Stimulated activated naive CD8-positive, alpha-beta T cell treated with anti-CD3 and anti-CD28 coated beads, Interleukin-15, Interleukin-2, amounts not matched to agents 100 ng/mL and 50 ng/mL, for 24 hours (primary cell): ENCODE measurements at regions not wholly inside any gene's neighbourhood (a gene's known extent, or its start where the extent isn't known, plus 50 kb on each side); places are given as distances from the start of the nearest gene placed in this dataset.

Experiments used
- H3K27ac Mint-ChIP-seq: one replicate; pipeline ENCODE4 v1.8.0; 2021; ENCODE audit warnings: mild to moderate bottlenecking, mixed read lengths
- H3K27me3 Mint-ChIP-seq: one replicate; pipeline ENCODE4 v1.8.0; 2021; ENCODE audit warnings: mixed read lengths
- H3K36me3 Mint-ChIP-seq: one replicate; pipeline ENCODE4 v1.8.0; 2021; ENCODE audit warnings: low read depth, mixed read lengths
- H3K4me1 Mint-ChIP-seq: one replicate; pipeline ENCODE4 v1.8.0; 2021; ENCODE audit warnings: low read depth, mixed read lengths
- H3K4me3 Mint-ChIP-seq: one replicate; pipeline ENCODE4 v1.8.0; 2021; ENCODE audit warnings: mild to moderate bottlenecking, mixed read lengths
- H3K9me3 Mint-ChIP-seq: one replicate; pipeline ENCODE4 v1.8.0; 2021; ENCODE audit warnings: mixed read lengths

DNA sequence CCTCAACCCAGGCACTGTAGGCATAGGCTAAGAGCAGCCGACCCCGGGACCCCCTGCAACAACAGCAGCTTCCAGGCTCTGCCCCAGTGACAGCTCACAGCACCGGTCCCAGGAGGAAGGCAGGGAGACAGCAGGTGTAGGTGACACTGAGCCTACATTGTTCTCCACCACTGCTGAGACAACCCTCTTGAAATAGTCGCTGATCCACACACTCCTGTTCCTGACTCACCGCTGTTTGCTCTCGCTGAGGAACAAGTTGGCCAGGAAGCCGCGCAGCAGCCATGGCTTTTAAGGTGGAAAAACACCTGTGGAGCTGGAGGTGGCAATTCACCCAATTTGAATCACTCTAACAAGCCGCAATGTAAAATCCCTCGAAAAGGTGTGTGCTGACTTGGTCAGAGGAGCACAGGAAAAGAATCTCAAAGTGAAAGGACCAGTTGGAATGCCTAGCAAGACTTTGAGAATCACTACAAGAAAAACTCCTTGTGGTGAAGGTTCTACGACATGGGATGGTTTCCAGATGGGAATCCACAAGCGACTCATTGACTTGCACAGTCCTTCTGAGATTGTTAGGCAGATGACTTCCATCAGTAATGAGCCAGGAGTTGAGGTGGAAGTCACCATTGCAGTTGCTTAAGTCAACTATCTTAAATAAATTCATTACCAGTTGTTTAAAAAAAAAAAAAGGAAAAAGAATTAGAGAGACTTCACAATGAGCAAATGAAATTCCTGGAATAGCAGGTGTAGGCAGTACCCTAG, 167.5 kb downstream of the ARL4C start:
- Mint-ChIP-seq H3K4me1 (peaks cover 26% of the 10 kb centered on the region), H3K36me3 (no peaks in the 10 kb centered on the region), H3K27me3 (no peaks in the 10 kb centered on the region), H3K4me3 (no peak overlapping the region), H3K9me3 (no peaks in the 10 kb centered on the region), H3K27ac (no peak overlapping the region)

DNA sequence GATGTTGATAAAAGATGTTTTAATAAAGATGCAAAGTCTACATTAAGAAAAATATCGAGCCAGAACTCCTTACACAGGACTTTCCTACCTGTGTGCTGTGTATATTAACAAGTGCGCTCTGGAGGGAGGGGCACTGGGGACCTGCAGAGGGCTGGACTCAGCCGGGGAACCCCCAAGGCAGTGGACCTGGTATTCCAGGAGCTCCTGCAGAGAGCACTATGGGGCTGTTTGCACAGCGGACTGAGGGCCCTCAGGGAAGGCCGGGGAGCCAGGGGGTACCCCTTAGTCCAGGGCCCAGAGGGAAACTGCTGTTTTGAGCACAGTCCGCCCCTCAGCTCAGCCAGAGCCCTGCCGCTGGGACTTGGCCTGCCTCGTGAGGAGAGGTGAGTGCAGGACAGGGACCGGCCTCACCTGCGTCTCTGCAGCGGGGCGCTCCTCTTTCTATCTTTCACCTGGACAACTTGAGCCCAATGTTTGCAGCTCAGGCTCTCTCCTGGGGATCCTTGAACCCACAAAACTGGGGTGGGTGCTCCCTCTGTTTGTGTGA, 168.4 kb downstream of the ARL4C start:
- H3K27ac Mint-ChIP-seq = no peak overlapping the region
- H3K9me3 Mint-ChIP-seq = no peaks in the 10 kb centered on the region
- no peaks in the 10 kb centered on the region for H3K27me3 Mint-ChIP-seq
- no peaks in the 10 kb centered on the region for H3K36me3 Mint-ChIP-seq
- peaks cover 34% of the 10 kb centered on the region for H3K4me1 Mint-ChIP-seq
- H3K4me3 Mint-ChIP-seq = no peak overlapping the region

DNA sequence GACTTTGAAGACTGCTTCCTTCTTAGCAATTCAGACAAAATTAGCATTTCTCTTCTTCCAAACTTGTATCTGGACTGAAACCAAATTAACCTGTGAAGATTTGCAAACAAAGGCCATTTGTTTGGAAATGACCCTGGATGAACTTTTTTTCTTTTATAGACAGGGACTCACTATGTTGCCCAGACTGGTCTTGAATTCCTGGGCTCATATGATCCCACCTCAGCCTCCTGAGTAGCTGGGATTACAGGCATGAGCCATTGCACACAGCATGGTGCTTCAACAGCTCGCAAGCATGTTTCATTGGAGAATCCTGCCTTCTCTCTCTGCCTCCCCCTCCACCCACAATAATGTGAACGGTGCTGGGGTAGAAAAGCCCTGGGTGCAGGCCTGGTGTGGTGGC, 170.2 kb downstream of the ARL4C start:
- Mint-ChIP-seq H3K4me1 (peaks cover 41% of the 10 kb centered on the region), H3K9me3 (no peaks in the 10 kb centered on the region), H3K36me3 (no peaks in the 10 kb centered on the region), H3K4me3 (no peak overlapping the region), H3K27ac (no peak overlapping the region), H3K27me3 (no peaks in the 10 kb centered on the region)

DNA sequence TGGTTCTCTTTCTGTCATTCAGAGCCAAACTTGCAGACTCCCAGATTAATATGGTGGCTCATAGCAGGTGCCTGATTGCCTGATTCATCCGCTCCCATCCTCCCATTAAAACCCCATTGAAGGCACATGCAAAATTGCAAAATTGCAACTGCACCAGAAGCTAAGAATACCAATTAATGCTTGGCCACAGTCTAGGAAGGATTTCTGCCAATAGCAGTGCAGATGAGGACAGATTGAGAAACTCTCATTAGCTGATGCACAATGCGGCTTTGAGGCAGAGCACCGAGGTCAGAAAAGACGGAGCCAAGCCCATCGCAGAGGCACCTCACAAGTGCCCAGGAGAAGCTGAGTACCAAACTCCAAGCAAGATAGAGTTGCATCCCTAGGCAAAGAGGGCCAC, 172.8 kb downstream of the ARL4C start:
- H3K9me3 Mint-ChIP-seq = no peaks in the 10 kb centered on the region
- H3K4me3 Mint-ChIP-seq = no peak overlapping the region
- peak overlapping the region; percentile 13 for H3K27ac Mint-ChIP-seq
- no peaks in the 10 kb centered on the region for H3K27me3 Mint-ChIP-seq
- H3K36me3 Mint-ChIP-seq = no peaks in the 10 kb centered on the region
- peaks cover 35% of the 10 kb centered on the region for H3K4me1 Mint-ChIP-seq

DNA sequence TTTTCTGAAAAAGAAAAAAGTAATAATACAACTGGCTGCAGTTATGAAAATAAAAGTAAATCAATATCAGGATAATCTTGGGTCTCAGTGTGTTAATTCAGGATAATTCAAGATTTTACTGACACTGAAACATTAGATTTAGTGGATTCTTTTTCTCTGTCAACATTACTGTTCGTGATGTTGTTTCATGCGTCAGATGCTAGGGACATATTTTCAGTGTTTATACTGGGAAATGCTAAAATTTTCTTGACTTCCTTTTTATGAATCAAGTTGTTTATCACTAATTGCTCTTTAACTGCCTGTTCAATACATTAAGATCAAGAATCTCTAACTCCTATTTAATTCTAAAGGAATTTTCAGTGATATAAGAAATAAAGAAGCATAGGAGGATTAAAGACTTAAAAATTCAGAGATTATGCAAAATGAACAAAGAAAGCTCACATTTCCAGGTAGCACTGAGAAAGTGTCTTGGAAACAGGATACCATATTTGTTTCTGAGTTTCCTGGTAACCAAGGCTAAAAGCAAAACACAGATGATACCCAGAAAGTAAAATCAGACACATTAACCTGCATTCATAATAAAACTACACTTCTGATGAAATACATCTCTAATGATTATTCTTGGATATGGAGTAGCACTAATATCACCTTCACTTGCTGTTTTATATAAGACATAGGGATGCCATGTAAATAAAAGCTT, 174.0 kb downstream of the ARL4C start:
- no peaks in the 10 kb centered on the region for H3K27me3 Mint-ChIP-seq
- H3K27ac Mint-ChIP-seq = no peak overlapping the region
- peaks cover 39% of the 10 kb centered on the region for H3K4me1 Mint-ChIP-seq
- no peak overlapping the region for H3K4me3 Mint-ChIP-seq
- H3K36me3 Mint-ChIP-seq = no peaks in the 10 kb centered on the region
- no peaks in the 10 kb centered on the region for H3K9me3 Mint-ChIP-seq

DNA sequence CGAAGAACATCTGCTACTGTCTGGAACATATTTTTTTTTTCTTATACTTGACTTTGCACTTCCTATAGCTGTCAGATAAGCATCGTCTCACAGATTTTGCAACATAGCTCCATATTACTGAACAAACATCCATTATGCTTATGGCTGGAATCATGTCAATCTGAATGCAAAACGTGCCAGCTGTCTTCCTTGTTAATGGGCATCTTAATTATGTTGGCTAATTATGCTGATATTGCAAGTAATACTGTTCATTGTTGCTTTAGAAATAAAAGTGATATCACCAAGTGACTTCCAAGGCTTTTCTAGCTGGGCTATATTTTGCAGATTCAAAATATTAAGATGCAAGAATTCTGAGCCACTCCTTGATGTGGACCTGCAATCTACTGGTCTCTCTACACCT, 176.8 kb downstream of the ARL4C start:
- peak overlapping the region; percentile 39 for H3K27ac Mint-ChIP-seq
- H3K4me1 Mint-ChIP-seq = peaks cover 39% of the 10 kb centered on the region
- H3K36me3 Mint-ChIP-seq = no peaks in the 10 kb centered on the region
- H3K27me3 Mint-ChIP-seq = no peaks in the 10 kb centered on the region
- no peaks in the 10 kb centered on the region for H3K9me3 Mint-ChIP-seq
- H3K4me3 Mint-ChIP-seq = no peak overlapping the region

DNA sequence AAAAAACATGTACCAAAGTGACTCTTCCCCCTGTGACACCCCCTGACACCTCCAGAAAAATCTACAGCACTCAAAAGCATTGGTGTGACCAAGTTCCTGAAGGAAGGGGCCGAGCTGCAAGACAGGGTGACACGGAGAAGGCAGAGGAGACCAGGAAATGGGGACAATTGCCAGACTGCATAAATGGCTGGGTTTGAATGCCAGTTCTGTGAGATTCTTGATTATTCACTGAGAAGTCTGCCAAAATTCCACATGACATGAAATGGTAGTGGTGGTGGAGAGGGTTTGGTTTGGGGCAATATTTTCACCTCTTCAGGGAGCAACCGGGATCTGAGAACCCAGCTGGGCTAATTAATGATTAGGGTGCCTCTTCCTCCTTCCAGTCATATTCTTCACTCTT, 178.5 kb downstream of the ARL4C start:
- H3K9me3 Mint-ChIP-seq = no peaks in the 10 kb centered on the region
- H3K4me1 Mint-ChIP-seq = peaks cover 36% of the 10 kb centered on the region
- no peaks in the 10 kb centered on the region for H3K36me3 Mint-ChIP-seq
- no peak overlapping the region for H3K27ac Mint-ChIP-seq
- no peaks in the 10 kb centered on the region for H3K27me3 Mint-ChIP-seq
- no peak overlapping the region for H3K4me3 Mint-ChIP-seq

DNA sequence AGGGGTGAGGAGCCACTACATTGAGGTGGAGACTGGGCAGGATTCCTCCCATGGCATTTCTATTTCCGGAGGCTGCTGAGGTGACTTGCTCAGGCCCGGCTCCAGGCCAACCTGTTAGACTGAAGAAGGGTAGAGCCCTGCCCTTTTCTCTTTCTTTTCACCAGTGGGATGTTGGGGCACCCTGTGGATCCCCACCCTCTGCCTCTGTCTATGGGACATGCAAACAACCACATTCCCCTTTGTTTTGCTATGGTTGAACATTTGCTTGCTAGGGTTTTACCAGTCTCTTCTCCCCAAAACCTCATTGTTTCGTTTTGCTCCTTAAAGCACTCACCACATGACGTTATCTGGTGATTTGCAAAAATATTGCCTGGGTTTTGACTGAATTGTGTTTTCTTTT, 183.3 kb downstream of the ARL4C start:
- peaks cover 6% of the 10 kb centered on the region for H3K36me3 Mint-ChIP-seq
- peaks cover 7% of the 10 kb centered on the region for H3K9me3 Mint-ChIP-seq
- H3K4me1 Mint-ChIP-seq = peaks cover 42% of the 10 kb centered on the region
- no peak overlapping the region for H3K27ac Mint-ChIP-seq
- H3K27me3 Mint-ChIP-seq = no peaks in the 10 kb centered on the region
- H3K4me3 Mint-ChIP-seq = no peak overlapping the region

DNA sequence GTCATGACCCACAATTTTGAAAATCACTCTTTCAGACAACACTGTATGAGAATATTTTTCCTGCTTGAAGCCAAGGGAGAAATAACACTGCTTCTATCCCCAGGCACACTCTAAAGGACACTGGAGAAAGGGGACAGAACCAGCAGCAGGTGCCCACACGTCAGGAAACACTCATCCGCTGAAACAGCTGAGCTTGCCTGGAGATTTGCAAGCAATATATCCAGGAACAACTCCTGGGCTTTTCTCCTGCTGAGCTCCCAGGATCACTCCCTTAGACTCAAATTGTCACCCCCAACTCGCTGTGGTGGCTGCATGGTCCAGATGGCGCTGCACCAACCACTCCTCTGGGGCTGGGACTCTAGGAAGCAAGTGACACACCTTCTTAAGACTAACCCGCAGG, 186.7 kb downstream of the ARL4C start:
- Mint-ChIP-seq H3K9me3 (peaks cover 10% of the 10 kb centered on the region), H3K4me3 (no peak overlapping the region), H3K27me3 (no peaks in the 10 kb centered on the region), H3K4me1 (peaks cover 58% of the 10 kb centered on the region), H3K27ac (peak overlapping the region; percentile 96), H3K36me3 (peaks cover 10% of the 10 kb centered on the region)

DNA sequence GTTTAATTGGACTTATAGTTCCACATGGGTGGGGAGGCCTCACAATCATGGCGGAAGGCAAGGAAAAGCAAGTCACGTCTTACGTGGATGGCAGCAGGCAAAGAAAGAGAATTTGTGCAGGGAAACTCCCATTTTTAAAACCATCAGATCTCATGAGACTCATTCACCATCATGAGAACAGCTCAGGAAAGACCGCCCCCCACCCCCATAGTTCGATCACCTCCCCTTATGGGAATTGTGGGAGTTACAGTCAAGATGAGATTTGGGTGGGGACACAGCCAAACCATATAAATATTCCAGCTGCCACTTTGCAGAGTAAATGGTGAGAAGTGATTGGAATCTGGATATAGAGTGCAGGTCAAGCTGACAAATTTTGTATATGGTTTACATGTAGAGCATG, 187.4 kb downstream of the ARL4C start:
- Mint-ChIP-seq H3K4me1 (peaks cover 58% of the 10 kb centered on the region), H3K9me3 (peaks cover 10% of the 10 kb centered on the region), H3K36me3 (peaks cover 10% of the 10 kb centered on the region), H3K27me3 (no peaks in the 10 kb centered on the region), H3K27ac (peak overlapping the region; percentile 96), H3K4me3 (peak overlapping the region; percentile 57)

DNA sequence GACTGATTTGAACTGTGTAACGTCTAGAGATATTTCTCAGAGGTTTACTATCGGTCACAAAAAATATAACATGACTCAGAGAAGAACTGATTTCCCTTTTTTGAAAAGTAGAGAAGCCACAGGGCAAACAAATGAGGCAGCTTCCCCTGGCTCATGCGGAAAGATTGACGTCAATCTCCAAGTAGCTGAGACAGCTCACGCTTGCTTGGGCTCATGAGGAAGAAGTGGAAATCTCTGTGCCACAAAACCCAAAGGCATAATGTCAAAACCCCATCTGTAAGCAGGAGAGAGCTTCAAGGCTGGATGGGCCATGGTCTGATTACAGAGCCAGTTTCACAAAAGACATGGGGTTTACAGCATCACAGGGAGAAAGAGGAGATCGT, 188.1 kb downstream of the ARL4C start:
- H3K9me3 Mint-ChIP-seq = peaks cover 10% of the 10 kb centered on the region
- peak overlapping the region; percentile 96 for H3K27ac Mint-ChIP-seq
- H3K4me3 Mint-ChIP-seq = peak overlapping the region; percentile 57
- H3K36me3 Mint-ChIP-seq = peaks cover 10% of the 10 kb centered on the region
- H3K4me1 Mint-ChIP-seq = peaks cover 57% of the 10 kb centered on the region
- no peaks in the 10 kb centered on the region for H3K27me3 Mint-ChIP-seq

DNA sequence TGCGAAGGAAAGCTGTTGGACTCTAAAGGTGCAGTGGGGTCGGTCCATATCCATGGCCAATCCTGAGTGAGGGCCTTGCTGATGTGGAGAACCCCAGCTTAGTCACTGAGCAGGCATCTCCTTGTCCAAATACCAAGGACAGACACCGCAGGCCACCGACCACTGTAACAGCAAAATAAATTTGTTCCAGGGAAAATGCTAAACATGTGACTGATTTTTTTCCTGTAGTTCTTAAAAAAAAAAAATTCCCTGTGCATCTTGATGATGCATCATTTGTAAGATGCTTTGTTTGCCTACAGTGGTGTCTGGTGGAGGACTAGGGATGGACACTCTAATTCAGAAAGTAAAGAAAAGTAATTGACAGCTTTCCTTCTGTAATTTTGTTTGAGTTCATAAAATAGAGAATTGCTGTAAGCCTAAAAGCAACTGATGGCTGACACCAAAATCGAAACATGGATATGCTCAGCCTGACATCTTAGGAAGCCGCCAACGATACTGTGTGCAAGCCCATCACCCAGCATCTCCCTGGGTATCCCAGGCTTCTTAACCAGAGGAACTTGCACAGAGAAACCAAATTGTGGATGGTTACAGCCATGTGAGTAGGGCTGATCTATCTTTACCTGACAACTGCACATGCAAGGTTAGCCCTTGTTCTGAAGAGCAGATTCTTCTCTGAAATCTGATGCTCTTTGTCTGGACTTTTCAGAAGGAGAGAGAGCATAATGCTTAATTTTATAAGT, 188.6 kb downstream of the ARL4C start:
- H3K4me3 Mint-ChIP-seq = peak overlapping the region; percentile 57
- H3K36me3 Mint-ChIP-seq = peaks cover 10% of the 10 kb centered on the region
- H3K27me3 Mint-ChIP-seq = no peaks in the 10 kb centered on the region
- H3K9me3 Mint-ChIP-seq = peaks cover 10% of the 10 kb centered on the region
- H3K27ac Mint-ChIP-seq = peak overlapping the region; percentile 96
- H3K4me1 Mint-ChIP-seq = peaks cover 53% of the 10 kb centered on the region

DNA sequence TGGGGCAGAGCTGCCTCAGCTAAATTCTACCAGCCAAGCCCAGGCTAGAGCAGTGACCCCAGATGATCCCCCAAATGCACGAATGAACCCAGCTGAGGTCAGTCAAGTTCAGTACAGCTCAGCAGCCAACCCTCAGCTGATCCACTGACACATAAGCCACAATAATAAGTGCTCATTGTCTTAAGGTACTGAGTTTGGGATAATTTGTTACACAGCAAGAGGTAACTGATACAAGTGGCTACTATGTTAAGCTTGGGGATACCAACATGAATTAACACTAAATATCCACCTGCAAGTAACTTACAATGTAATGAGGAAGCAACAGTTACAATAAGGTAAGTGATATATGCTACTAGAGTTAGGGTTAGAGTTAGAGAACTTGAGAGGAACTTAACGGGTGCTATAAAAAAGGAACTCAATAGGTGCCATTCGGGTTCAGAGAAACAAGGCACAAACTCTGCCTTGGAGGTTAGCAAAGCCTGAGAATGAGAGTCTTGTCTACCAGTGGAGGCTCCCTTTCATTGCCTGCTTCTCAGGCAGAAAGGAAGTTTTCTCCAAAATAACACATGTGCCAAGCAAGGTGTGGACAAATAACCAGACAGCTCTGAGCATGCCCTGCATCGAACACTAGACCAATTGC, 189.4 kb downstream of the ARL4C start:
- Mint-ChIP-seq H3K36me3 (peaks cover 10% of the 10 kb centered on the region), H3K27me3 (no peaks in the 10 kb centered on the region), H3K9me3 (peaks cover 10% of the 10 kb centered on the region), H3K27ac (peak overlapping the region; percentile 96), H3K4me3 (peak overlapping the region; percentile 11), H3K4me1 (peaks cover 60% of the 10 kb centered on the region)

DNA sequence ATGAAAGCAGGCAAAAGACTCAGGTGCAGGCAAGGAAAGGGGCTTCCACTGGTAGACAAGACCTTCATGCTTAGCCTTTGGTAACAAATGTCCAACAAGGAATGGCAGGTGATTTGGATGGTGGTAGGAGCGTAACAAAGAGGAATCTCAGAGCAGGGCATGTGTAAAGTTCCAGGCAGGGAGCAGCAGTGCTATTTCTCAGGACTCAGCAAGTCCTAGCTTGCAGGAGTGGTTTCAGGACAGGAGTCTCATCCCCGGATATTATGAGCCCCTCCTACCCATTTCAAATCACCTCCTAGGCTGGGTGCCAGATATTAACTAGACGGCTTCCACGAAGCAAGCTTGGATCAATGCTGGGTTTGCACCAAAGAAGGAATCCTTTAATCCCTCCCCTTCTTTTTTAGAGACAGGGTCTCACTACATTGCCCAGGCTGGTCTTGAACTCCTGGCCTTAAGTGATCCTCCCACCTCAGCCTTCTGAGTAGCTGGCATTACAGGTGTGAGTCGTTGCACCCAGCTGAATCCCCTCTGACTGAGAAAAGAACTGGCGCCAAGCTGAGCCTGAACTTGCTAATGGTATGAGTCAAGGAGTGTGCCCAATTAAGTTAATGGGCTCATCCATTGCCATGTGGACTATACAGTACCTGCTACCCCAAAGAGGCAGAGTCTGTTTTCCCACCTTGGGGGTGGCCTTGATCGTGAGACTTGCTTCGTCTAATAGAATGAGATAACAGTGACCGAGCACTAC, 190.3 kb downstream of the ARL4C start:
- no peak overlapping the region for H3K4me3 Mint-ChIP-seq
- peaks cover 69% of the 10 kb centered on the region for H3K4me1 Mint-ChIP-seq
- H3K9me3 Mint-ChIP-seq = peaks cover 10% of the 10 kb centered on the region
- no peak overlapping the region for H3K27ac Mint-ChIP-seq
- H3K27me3 Mint-ChIP-seq = no peaks in the 10 kb centered on the region
- peaks cover 10% of the 10 kb centered on the region for H3K36me3 Mint-ChIP-seq
